HepG2 (cell line): ENCODE measurements at regions not wholly inside any gene's neighbourhood (a gene's known extent, or its start where the extent isn't known, plus 50 kb on each side); places are given as distances from the start of the nearest gene placed in this dataset.

Experiments used
- ELF1 ChIP-seq: sonication (generic); formaldehyde crosslinking; IDR thresholded peaks from 2 replicates; pipeline ENCODE4 v1.4.0; 2020; ENCODE audit warnings: missing genetic modification reagents
- FOXM1 ChIP-seq: sonication (generic); formaldehyde crosslinking; IDR thresholded peaks from 2 replicates; pipeline ENCODE4 v1.5.0; 2020; ENCODE audit warnings: missing genetic modification reagents
- IRF2 ChIP-seq: IDR thresholded peaks from 2 replicates; pipeline ENCODE4 v1.6.1; 2018; ENCODE audit warnings: missing genetic modification reagents, missing compliant biosample characterization
- MXI1 ChIP-seq: IDR thresholded peaks from 3 replicates; pipeline ENCODE4 v1.6.1; 2012; ENCODE audit warnings: low read depth, low read length, inconsistent platforms, borderline replicate concordance
- NR1H2 ChIP-seq: sonication (generic); formaldehyde crosslinking; IDR thresholded peaks from 2 replicates; pipeline ENCODE4 v1.8.1; 2022; ENCODE audit warnings: low read depth, missing genetic modification reagents, borderline replicate concordance
- NR2F1 ChIP-seq, 2 experiments: fragments of 450-650 bp in 1 of 2; formaldehyde crosslinking in 1 of 2; IDR thresholded peaks; 2 replicates each; pipeline versions ENCODE4 v1.5.0 to v1.6.1; 2016 to 2020; ENCODE audit warnings: mild to moderate bottlenecking in 1 of 2, missing compliant biosample characterization in 1 of 2, missing genetic modification reagents in 1 of 2, moderate library complexity in 1 of 2
- PRPF4 ChIP-seq: fragments of 200-400 bp; formaldehyde crosslinking; IDR thresholded peaks from 2 replicates; pipeline ENCODE4 v1.6.1; 2016; ENCODE audit warnings: low read length, low read depth; ENCODE audit not compliant: poor library complexity, severe bottlenecking
- SETDB1 ChIP-seq: sonication (generic); formaldehyde crosslinking; IDR thresholded peaks from 2 replicates; pipeline ENCODE4 v1.5.1; 2020; ENCODE audit warnings: missing genetic modification reagents, mild to moderate bottlenecking, borderline replicate concordance
- SMC3 ChIP-seq: IDR thresholded peaks from 2 replicates; pipeline ENCODE4 v1.6.1; 2011; ENCODE audit warnings: low read length, improper control_type of control experiment
- ZFP90 ChIP-seq: sonication (generic); formaldehyde crosslinking; IDR thresholded peaks from 2 replicates; pipeline ENCODE4 v1.8.0; 2022; ENCODE audit warnings: missing genetic modification reagents, mild to moderate bottlenecking, inconsistent platforms, borderline replicate concordance
- ZNF101 ChIP-seq: sonication (generic); formaldehyde crosslinking; IDR thresholded peaks from 2 replicates; pipeline ENCODE4 v1.4.0; 2020; ENCODE audit warnings: mild to moderate bottlenecking, low read depth, missing genetic modification reagents, borderline replicate concordance
- ZNF24 ChIP-seq: fragments of 450-650 bp; IDR thresholded peaks from 2 replicates; pipeline ENCODE4 v1.6.1; 2017; ENCODE audit warnings: antibody characterized with exemption, mild to moderate bottlenecking
- ZNF329 ChIP-seq: sonication (generic); formaldehyde crosslinking; IDR thresholded peaks from 2 replicates; pipeline ENCODE4 v1.9.0; 2021; ENCODE audit warnings: low read depth, mild to moderate bottlenecking, missing genetic modification reagents
- ZNF530 ChIP-seq: sonication (generic); formaldehyde crosslinking; IDR thresholded peaks from 2 replicates; pipeline ENCODE4 v1.5.0; 2020; ENCODE audit warnings: low read depth, mild to moderate bottlenecking, missing genetic modification reagents
- ZNF616 ChIP-seq: sonication (generic); formaldehyde crosslinking; IDR thresholded peaks from 2 replicates; pipeline ENCODE4 v1.5.0; 2020; ENCODE audit warnings: low read depth, mild to moderate bottlenecking, missing genetic modification reagents
- ZNF839 ChIP-seq: sonication (generic); formaldehyde crosslinking; IDR thresholded peaks from 2 replicates; pipeline ENCODE4 v1.4.0; 2020; ENCODE audit warnings: missing genetic modification reagents, mild to moderate bottlenecking, borderline replicate concordance
- ZSCAN20 ChIP-seq: sonication (generic); formaldehyde crosslinking; IDR thresholded peaks from 2 replicates; pipeline ENCODE4 v1.4.0; 2020; ENCODE audit warnings: missing genetic modification reagents, mild to moderate bottlenecking, borderline replicate concordance
- TF ChIP-seq, protein P1 (sequence below): sonication (generic); formaldehyde crosslinking; IDR thresholded peaks from 2 replicates; pipeline ENCODE4 v1.4.0; 2020; ENCODE audit warnings: mild to moderate bottlenecking, missing genetic modification reagents
- TF ChIP-seq, protein P2 (sequence below): IDR thresholded peaks from 2 replicates; pipeline ENCODE4 v1.6.1; 2016; ENCODE audit warnings: mild to moderate bottlenecking, missing biosample characterization, missing genetic modification reagents
- TF ChIP-seq, protein P3 (sequence below): sonication (generic); formaldehyde crosslinking; IDR thresholded peaks from 2 replicates; pipeline ENCODE4 v1.4.0; 2020; ENCODE audit warnings: missing genetic modification reagents
- TF ChIP-seq, protein P4 (sequence below): sonication (generic); formaldehyde crosslinking; IDR thresholded peaks from 2 replicates; pipeline ENCODE4 v1.5.0; 2020; ENCODE audit warnings: missing genetic modification reagents

DNA sequence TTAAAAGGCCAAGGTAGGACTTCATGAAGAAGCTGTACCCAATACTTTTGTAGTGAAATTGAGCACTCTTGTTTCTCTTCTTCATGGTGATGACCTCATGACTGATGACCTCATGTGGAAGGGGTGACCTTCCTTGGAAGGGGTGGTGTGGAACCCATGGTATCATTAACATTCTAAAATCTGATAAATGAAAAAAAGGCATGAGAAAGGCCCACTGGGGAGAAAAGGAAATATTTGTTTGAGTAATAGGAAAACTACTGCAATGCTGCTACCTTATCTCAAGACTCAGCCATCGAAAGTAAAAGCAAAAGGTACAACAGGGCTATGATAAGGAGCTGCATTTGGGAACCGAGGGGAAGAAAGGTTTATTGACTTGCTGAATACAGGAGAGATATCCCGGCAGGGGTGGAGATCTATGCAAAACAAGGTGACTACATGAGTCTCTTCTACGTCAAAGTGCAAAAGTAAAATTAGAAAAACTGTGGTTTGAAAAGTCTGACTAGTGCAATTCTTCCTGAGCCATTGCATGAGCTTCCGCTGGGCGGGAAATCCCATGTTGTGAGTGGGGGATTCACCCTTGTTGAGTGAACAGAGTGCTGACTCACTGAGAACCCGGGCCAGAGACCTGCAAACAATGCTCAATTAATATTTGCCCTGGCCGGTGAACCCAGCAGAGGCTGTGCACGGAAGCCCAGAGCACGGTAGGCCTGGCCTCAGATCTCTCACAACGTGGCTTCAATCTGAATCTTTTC is 138.9 kb upstream of the RFC3 start (continued):
- TF ChIP-seq, protein P1, sequence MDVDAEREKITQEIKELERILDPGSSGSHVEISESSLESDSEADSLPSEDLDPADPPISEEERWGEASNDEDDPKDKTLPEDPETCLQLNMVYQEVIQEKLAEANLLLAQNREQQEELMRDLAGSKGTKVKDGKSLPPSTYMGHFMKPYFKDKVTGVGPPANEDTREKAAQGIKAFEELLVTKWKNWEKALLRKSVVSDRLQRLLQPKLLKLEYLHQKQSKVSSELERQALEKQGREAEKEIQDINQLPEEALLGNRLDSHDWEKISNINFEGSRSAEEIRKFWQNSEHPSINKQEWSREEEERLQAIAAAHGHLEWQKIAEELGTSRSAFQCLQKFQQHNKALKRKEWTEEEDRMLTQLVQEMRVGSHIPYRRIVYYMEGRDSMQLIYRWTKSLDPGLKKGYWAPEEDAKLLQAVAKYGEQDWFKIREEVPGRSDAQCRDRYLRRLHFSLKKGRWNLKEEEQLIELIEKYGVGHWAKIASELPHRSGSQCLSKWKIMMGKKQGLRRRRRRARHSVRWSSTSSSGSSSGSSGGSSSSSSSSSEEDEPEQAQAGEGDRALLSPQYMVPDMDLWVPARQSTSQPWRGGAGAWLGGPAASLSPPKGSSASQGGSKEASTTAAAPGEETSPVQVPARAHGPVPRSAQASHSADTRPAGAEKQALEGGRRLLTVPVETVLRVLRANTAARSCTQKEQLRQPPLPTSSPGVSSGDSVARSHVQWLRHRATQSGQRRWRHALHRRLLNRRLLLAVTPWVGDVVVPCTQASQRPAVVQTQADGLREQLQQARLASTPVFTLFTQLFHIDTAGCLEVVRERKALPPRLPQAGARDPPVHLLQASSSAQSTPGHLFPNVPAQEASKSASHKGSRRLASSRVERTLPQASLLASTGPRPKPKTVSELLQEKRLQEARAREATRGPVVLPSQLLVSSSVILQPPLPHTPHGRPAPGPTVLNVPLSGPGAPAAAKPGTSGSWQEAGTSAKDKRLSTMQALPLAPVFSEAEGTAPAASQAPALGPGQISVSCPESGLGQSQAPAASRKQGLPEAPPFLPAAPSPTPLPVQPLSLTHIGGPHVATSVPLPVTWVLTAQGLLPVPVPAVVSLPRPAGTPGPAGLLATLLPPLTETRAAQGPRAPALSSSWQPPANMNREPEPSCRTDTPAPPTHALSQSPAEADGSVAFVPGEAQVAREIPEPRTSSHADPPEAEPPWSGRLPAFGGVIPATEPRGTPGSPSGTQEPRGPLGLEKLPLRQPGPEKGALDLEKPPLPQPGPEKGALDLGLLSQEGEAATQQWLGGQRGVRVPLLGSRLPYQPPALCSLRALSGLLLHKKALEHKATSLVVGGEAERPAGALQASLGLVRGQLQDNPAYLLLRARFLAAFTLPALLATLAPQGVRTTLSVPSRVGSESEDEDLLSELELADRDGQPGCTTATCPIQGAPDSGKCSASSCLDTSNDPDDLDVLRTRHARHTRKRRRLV (CRISPR knock-in tag), result peak; percentile 82
- TF ChIP-seq ZSCAN20 (CRISPR knock-in tag) (peak; percentile 93; the same call in 1 of the 2 replicates), IRF2 (peak; percentile 70), SETDB1 (CRISPR knock-in tag) (no peak), NR1H2 (CRISPR knock-in tag) (no peak), ZNF839 (no peak), ELF1 (peak; percentile 57), ZNF616 (no peak), FOXM1 (CRISPR knock-in tag) (no peak), ZNF101 (CRISPR knock-in tag) (no peak), ZFP90 (CRISPR knock-in tag) (peak; percentile 65; the same call in 1 of the 2 replicates), ZNF24 (no peak), MXI1 (peak; percentile 69; the same call in 2 of the 3 replicates), ZNF329 (CRISPR knock-in tag) (no peak), NR2F1 (CRISPR knock-in tag; IDR thresholded peaks at IDR 0.05) (peak; percentile 35 to 76; a peak in 3 of 4 replicates), ZNF530 (CRISPR knock-in tag) (no peak), PRPF4 (no peak), SMC3 (no peak; the same call in 1 of the 2 replicates)
- TF ChIP-seq, protein P2, sequence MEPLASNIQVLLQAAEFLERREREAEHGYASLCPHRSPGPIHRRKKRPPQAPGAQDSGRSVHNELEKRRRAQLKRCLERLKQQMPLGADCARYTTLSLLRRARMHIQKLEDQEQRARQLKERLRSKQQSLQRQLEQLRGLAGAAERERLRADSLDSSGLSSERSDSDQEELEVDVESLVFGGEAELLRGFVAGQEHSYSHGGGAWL, result peak; percentile 73; the same call in 1 of the 2 replicates
- TF ChIP-seq, protein P3, sequence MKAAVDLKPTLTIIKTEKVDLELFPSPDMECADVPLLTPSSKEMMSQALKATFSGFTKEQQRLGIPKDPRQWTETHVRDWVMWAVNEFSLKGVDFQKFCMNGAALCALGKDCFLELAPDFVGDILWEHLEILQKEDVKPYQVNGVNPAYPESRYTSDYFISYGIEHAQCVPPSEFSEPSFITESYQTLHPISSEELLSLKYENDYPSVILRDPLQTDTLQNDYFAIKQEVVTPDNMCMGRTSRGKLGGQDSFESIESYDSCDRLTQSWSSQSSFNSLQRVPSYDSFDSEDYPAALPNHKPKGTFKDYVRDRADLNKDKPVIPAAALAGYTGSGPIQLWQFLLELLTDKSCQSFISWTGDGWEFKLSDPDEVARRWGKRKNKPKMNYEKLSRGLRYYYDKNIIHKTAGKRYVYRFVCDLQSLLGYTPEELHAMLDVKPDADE (CRISPR knock-in tag), result 0 out of 2 replicates have a peak, but pooled peaks have one; percentile 51
- TF ChIP-seq, protein P4, sequence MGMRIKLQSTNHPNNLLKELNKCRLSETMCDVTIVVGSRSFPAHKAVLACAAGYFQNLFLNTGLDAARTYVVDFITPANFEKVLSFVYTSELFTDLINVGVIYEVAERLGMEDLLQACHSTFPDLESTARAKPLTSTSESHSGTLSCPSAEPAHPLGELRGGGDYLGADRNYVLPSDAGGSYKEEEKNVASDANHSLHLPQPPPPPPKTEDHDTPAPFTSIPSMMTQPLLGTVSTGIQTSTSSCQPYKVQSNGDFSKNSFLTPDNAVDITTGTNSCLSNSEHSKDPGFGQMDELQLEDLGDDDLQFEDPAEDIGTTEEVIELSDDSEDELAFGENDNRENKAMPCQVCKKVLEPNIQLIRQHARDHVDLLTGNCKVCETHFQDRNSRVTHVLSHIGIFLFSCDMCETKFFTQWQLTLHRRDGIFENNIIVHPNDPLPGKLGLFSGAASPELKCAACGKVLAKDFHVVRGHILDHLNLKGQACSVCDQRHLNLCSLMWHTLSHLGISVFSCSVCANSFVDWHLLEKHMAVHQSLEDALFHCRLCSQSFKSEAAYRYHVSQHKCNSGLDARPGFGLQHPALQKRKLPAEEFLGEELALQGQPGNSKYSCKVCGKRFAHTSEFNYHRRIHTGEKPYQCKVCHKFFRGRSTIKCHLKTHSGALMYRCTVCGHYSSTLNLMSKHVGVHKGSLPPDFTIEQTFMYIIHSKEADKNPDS (CRISPR knock-in tag), result no peak
